Stimulated activated effector memory CD8-positive, alpha-beta T cell treated with anti-CD3 and anti-CD28 coated beads, Interleukin-12 subunit alpha, Interleukin-12 subunit beta, amount 100 ng/mL, for 72 hours (primary cell): ENCODE measurements at regions not wholly inside any gene's neighbourhood (a gene's known extent, or its start where the extent isn't known, plus 50 kb on each side); places are given as distances from the start of the nearest gene placed in this dataset.

Experiments used
- ATAC-seq: fragments of 150-1000 bp; cut with Tn5 transposase; 2 replicates; pipeline ENCODE4 v1.10.0; 2021
- DNase-seq, 2 donors: peaks; one replicate each; pipeline ENCODE4 v3.0.0; 2021 to 2022; ENCODE audit warnings: low spot score in 2 of 2
- H3K27ac Mint-ChIP-seq: one replicate; pipeline ENCODE4 v1.8.0; 2022; ENCODE audit warnings: mild to moderate bottlenecking, mixed read lengths
- H3K36me3 Mint-ChIP-seq: one replicate; pipeline ENCODE4 v1.8.0; 2022; ENCODE audit warnings: mild to moderate bottlenecking, mixed read lengths
- H3K4me1 Mint-ChIP-seq: one replicate; pipeline ENCODE4 v1.8.0; 2022; ENCODE audit warnings: mixed read lengths
- H3K4me3 Mint-ChIP-seq: one replicate; pipeline ENCODE4 v1.8.0; 2022; ENCODE audit warnings: mild to moderate bottlenecking, mixed read lengths
- H3K9me3 Mint-ChIP-seq: one replicate; pipeline ENCODE4 v1.8.0; 2022; ENCODE audit warnings: mixed read lengths

DNA sequence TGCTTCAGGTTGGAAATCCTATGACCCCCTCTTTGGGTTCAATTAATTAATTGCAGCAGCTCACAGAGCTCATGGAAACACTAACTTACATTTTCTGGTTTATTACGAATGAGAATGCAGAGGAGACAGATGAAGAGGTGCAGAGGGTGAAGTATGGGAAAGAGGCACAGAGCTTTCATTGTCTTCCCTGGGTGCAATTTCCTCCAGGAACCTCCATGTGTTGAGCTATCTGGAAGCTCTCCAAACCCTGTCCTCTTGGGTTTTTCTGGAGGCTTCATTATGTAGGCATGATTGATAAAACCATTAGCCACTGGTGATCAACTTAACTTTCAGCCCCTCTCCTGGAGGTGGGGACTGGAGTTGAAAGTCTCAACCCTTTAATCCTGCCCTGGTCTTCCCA is 133.0 kb upstream of the AUTS2 start:
- DNase-seq (no peak), ATAC-seq (no peak)
- Mint-ChIP-seq H3K36me3 (no peaks in the 10 kb centered on the region), H3K4me1 (no peaks in the 10 kb centered on the region), H3K9me3 (peaks cover 7% of the 10 kb centered on the region), H3K4me3 (no peak overlapping the region), H3K27ac (no peak overlapping the region)

DNA sequence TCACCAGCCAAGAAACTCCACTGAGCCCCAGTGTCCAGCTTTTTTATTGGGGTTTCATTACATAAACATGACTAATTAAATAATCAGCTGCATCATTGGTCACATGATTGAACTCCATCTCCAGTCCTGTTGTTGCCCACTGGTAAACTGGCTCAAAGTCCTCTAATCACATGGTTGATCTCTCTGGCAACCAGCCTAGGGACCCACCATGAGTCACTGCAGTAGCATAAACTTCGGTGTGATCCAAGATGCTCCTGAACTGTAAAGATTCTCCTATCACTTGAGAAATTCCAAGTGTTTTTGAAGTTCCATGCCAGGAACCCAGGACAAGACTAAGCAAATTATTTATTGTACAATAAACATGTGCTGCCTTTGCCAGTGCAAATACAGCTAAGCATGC is 130.4 kb upstream of the AUTS2 start:
- DNase-seq = no peak
- Mint-ChIP-seq H3K36me3 (no peaks in the 10 kb centered on the region), H3K9me3 (peaks cover 7% of the 10 kb centered on the region), H3K27ac (no peak overlapping the region), H3K4me3 (no peak overlapping the region), H3K4me1 (no peaks in the 10 kb centered on the region)
- ATAC-seq = no peak

- ATAC-seq (no peak), DNase-seq (no peak)
- Mint-ChIP-seq H3K36me3 (no peaks in the 10 kb centered on the region), H3K27ac (no peak overlapping the region), H3K4me3 (no peak overlapping the region), H3K4me1 (no peaks in the 10 kb centered on the region), H3K9me3 (no peaks in the 10 kb centered on the region)
Observed at GRCh38 chr7:69476416-69476815, 121.9 kb upstream of the AUTS2 start.

- no peaks in the 10 kb centered on the region for H3K36me3 Mint-ChIP-seq
- no peaks in the 10 kb centered on the region for H3K4me1 Mint-ChIP-seq
- H3K4me3 Mint-ChIP-seq = no peak overlapping the region
- no peak overlapping the region for H3K27ac Mint-ChIP-seq
- ATAC-seq = no peak
- H3K9me3 Mint-ChIP-seq = no peaks in the 10 kb centered on the region
- DNase-seq = no peak
Observed at GRCh38 chr7:69482676-69483075, 115.6 kb upstream of the AUTS2 start.

DNA sequence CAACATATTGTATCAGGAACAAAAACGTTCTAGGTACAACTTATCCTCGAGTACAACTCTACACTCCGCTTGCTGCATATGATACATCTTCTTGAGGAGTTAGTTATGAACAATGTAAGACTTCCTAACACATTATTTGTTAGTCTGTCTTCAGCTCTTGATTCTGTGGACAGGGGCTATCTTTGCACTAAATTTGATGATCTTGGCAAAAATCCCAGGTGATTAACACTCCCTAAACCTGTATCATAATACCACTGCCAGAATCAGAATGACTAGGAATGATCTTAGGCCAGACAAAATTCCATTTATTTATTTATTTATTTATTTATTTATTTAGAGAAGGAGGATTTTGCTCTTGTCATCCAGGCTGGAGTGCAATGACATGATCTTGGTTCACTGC is 108.7 kb upstream of the AUTS2 start:
- H3K4me3 Mint-ChIP-seq = no peak overlapping the region
- DNase-seq = no peak
- H3K4me1 Mint-ChIP-seq = no peaks in the 10 kb centered on the region
- H3K36me3 Mint-ChIP-seq = no peaks in the 10 kb centered on the region
- no peak overlapping the region for H3K27ac Mint-ChIP-seq
- no peaks in the 10 kb centered on the region for H3K9me3 Mint-ChIP-seq
- no peak for ATAC-seq

- Mint-ChIP-seq H3K4me3 (no peak overlapping the region), H3K4me1 (no peaks in the 10 kb centered on the region)
Observed at GRCh38 chr7:69498671-69499070, 99.6 kb upstream of the AUTS2 start.

GRCh38 chr7:69502358-69502757 is 95.9 kb upstream of the AUTS2 start:
- H3K9me3 Mint-ChIP-seq = peaks cover 6% of the 10 kb centered on the region
- ATAC-seq = no peak
- H3K27ac Mint-ChIP-seq = no peak overlapping the region
- no peaks in the 10 kb centered on the region for H3K36me3 Mint-ChIP-seq
- H3K4me3 Mint-ChIP-seq = no peak overlapping the region
- H3K4me1 Mint-ChIP-seq = no peaks in the 10 kb centered on the region
- DNase-seq = no peak

More at GRCh38 chr7:69498671-69499070, 99.6 kb upstream of the AUTS2 start:
- DNase-seq = no peak
- no peaks in the 10 kb centered on the region for H3K36me3 Mint-ChIP-seq
- no peak for ATAC-seq
- no peak overlapping the region for H3K27ac Mint-ChIP-seq
- H3K9me3 Mint-ChIP-seq = peaks cover 6% of the 10 kb centered on the region

- no peak for DNase-seq
- H3K4me3 Mint-ChIP-seq = no peak overlapping the region
- ATAC-seq = no peak
- no peaks in the 10 kb centered on the region for H3K4me1 Mint-ChIP-seq
- H3K36me3 Mint-ChIP-seq = no peaks in the 10 kb centered on the region
- H3K27ac Mint-ChIP-seq = no peak overlapping the region
- peaks cover 2% of the 10 kb centered on the region for H3K9me3 Mint-ChIP-seq
Observed at GRCh38 chr7:69504733-69505420, 93.4 kb upstream of the AUTS2 start.

DNA sequence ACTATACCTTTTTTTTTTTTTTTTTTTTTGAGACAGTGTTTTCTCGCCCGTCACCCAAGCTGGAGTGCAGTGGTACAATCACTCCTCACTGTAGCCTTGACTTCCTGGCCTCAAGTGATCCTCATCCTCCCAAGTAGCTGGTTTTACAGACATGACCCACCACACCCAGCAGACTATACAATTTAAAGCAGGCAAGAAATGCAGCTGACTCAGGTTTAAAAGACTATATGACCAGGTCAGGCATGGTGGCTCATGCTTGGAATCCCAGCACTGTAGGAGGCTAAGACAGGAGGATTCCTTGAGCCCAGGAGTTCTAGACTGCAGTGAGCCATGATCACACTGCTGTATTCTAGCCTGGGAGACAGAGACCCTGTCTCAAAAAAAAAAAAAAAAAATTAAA is 89.5 kb upstream of the AUTS2 start:
- Mint-ChIP-seq H3K36me3 (no peaks in the 10 kb centered on the region), H3K4me1 (no peaks in the 10 kb centered on the region), H3K27ac (no peak overlapping the region), H3K9me3 (no peaks in the 10 kb centered on the region), H3K4me3 (no peak overlapping the region)
- ATAC-seq (no peak), DNase-seq (no peak)

GRCh38 chr7:69510114-69510513 is 88.2 kb upstream of the AUTS2 start:
- ATAC-seq = no peak
- Mint-ChIP-seq H3K4me1 (no peaks in the 10 kb centered on the region), H3K4me3 (no peak overlapping the region), H3K27ac (no peak overlapping the region), H3K9me3 (no peaks in the 10 kb centered on the region), H3K36me3 (no peaks in the 10 kb centered on the region)
- no peak for DNase-seq

DNA sequence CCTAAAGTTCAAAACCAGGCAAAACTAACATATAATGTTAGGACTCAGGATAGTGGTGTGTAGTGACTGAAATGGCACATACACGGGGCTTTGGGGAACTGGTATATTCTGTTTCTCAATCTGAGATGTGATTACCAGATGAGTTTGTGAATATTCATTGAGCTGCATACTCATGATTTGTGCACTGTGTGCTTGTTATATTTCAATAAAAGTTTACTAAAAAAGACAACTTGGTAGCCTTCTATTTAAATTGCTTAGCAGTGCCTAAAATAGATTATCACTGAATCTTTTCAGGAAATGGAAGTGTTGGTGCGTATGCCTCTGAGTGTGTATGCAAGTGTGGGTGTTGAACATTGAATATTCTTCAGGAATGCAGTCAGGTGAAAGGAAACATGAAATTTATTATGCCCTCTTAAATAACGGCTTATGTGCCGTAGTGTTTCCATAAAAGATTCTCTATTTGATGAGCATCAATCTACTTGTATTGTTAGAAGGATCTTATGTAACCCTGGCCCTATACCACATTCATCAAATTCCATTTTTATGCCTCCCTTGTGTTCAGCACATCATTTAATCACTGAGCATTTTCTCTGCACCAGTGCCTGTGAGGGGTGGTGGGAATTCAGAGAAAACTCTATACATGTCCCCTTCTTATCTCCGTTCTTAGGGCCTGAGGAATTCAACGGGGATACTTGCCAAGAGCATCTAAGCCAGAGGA is 82.6 kb upstream of the AUTS2 start:
- Mint-ChIP-seq H3K9me3 (no peaks in the 10 kb centered on the region), H3K4me1 (peaks cover 3% of the 10 kb centered on the region), H3K27ac (no peak overlapping the region), H3K4me3 (no peak overlapping the region), H3K36me3 (no peaks in the 10 kb centered on the region)
- DNase-seq = no peak
- no peak for ATAC-seq

- H3K27ac Mint-ChIP-seq = no peak overlapping the region
- ATAC-seq (no peak), DNase-seq (no peak)
- H3K4me3 Mint-ChIP-seq = no peak overlapping the region
- H3K9me3 Mint-ChIP-seq = no peaks in the 10 kb centered on the region
- peaks cover 7% of the 10 kb centered on the region for H3K4me1 Mint-ChIP-seq
- H3K36me3 Mint-ChIP-seq = no peaks in the 10 kb centered on the region
Observed at GRCh38 chr7:69516238-69516820, 81.9 kb upstream of the AUTS2 start.

DNA sequence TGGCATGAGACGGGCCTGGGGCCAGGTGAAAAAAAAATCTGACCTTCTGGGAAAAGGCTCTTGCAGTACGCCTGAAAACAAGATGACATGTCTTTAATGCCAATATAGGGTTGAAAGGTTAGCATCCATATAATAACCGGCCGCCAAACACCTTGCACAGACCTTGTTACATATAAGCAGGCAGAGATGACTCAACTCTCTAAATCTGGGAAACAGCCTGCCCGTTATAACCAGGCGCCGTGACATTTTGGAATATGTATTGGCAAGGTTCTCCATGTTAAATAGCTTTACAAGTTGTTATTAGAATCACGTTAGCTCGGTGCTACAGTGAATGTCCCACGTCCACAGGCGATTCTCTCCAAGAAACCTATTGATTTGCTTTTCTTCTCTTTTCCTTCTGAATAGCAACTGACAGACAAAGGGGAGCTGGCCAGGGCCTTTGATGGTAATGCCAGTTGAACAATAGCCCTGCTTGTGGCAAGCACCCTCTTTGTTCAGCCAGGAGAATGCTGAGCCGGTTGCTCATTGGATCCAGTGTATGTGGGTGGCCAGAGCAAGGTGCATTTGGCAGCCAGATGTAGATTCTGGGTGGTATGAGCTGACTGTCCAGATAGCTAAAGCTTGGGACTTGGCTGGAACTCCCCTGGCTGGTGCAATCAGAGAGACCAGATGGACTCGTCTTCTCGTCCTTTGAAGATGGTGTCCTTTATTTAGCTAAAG is 80.1 kb upstream of the AUTS2 start:
- Mint-ChIP-seq H3K36me3 (no peaks in the 10 kb centered on the region), H3K4me3 (no peak overlapping the region), H3K4me1 (peaks cover 7% of the 10 kb centered on the region), H3K9me3 (no peaks in the 10 kb centered on the region), H3K27ac (no peak overlapping the region)
- ATAC-seq (no peak), DNase-seq (no peak)

DNA sequence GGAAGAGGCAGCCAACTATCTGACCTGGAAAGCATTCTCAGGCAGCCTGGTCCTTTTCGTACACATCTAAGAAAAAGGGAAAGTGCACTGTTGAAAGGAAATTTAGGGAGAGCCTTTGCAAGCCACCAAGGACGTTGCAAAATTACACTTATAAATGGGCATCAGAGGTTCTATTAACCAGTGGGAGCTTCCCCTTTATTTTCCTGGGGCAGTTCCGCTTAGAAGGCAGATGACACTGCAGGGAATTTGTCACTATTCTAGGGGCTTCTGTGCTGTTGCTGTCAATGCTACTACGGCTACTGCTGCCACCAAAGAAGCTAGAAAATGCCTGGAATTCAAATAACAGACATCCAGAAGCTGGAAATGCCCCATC is 79.6 kb upstream of the AUTS2 start:
- ATAC-seq = no peak
- no peaks in the 10 kb centered on the region for H3K9me3 Mint-ChIP-seq
- H3K4me1 Mint-ChIP-seq = peaks cover 7% of the 10 kb centered on the region
- no peaks in the 10 kb centered on the region for H3K36me3 Mint-ChIP-seq
- no peak overlapping the region for H3K4me3 Mint-ChIP-seq
- no peak overlapping the region for H3K27ac Mint-ChIP-seq
- no peak for DNase-seq

DNA sequence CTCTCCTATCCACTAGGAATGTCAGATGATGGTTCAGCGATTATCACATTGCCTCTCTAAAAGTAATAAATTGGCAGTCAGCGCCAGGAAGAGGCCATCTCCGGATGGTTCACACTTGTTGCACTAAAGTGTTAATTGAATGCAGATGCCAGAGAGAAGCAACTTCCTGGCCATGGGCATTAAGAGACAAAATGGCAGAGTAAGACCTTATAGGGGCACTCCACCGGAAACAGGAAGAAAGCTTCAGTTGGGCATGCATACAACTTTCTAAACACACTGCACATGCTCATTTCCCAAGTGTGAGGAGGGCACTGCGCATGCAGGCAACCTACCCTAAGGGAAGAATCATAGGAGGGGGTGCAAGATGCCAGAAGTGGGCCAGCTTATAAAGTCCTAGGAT is 71.7 kb upstream of the AUTS2 start:
- ATAC-seq (no peak), DNase-seq (no peak)
- Mint-ChIP-seq H3K36me3 (no peaks in the 10 kb centered on the region), H3K4me3 (no peak overlapping the region), H3K27ac (no peak overlapping the region), H3K4me1 (no peaks in the 10 kb centered on the region), H3K9me3 (peaks cover 6% of the 10 kb centered on the region)

DNA sequence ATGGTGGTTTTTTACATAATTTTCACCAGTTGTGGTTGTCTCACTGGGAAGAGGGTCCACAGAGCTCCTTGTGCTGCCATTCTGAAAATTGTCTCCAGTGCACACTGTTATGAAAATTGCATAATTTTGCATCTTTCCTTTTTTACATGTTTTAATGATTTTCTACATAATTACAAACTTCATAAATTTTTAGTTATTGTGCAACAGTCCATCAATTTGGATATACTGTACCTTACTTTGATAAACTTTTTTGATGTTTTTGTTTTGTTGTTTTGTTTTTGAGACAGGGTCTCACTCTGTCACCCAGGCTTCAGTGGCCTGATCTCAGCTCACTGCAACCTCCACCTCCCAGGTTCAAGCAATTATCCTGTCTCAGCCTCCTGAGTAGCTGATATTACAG is 70.6 kb upstream of the AUTS2 start:
- Mint-ChIP-seq H3K27ac (no peak overlapping the region), H3K36me3 (no peaks in the 10 kb centered on the region), H3K9me3 (peaks cover 6% of the 10 kb centered on the region), H3K4me1 (no peaks in the 10 kb centered on the region), H3K4me3 (no peak overlapping the region)
- no peak for ATAC-seq
- no peak for DNase-seq
